ENCODE measurements at regions not wholly inside any gene's neighbourhood (a gene's known extent, or its start where the extent isn't known, plus 50 kb on each side); places are given as distances from the start of the nearest gene placed in this dataset.
A peak's percentile ranks its signal among the peaks of the same experiment; 100 is the strongest.

GRCh38 chr10:108465871-108466641 lies 1301.5 kb upstream of the SORCS1 start:
- H3K9me3 ChIP-seq (ENCODE audit: low read length), result no peaks in the 10 kb centered on the region
- no peak overlapping the region for H3K27ac ChIP-seq (ENCODE audit: low read depth, low read length)
- no peak overlapping the region for H3K9ac ChIP-seq (ENCODE audit: low read length)
- H3K4me1 ChIP-seq (ENCODE audit: insufficient read depth, low read length), result no peaks in the 10 kb centered on the region
- H3K4me3 ChIP-seq (ENCODE audit: low read depth in 1 of 2, low read length in 2 of 2), result peak overlapping the region; percentile 53 to 67
- H3K27me3 ChIP-seq (ENCODE audit: control insufficient read depth in 1 of 2, insufficient read depth in 2 of 2, low read length in 2 of 2), result no peaks in the 10 kb centered on the region
- H3K36me3 ChIP-seq (ENCODE audit: insufficient read depth, low read length), result no peaks in the 10 kb centered on the region

GRCh38 chr10:108462005-108462404 lies 1297.5 kb upstream of the SORCS1 start:
- Histone ChIP-seq H3K27me3 (ENCODE audit: control insufficient read depth in 1 of 2, insufficient read depth in 2 of 2, low read length in 2 of 2) (no peaks in the 10 kb centered on the region), H3K36me3 (ENCODE audit: insufficient read depth, low read length) (no peaks in the 10 kb centered on the region), H3K4me1 (ENCODE audit: insufficient read depth, low read length) (no peaks in the 10 kb centered on the region), H3K9me3 (ENCODE audit: low read length) (no peaks in the 10 kb centered on the region), H3K4me3 (ENCODE audit: low read depth in 1 of 2, low read length in 2 of 2) (no peak overlapping the region), H3K27ac (ENCODE audit: low read depth, low read length) (no peak overlapping the region), H3K9ac (ENCODE audit: low read length) (no peak overlapping the region)

GRCh38 chr10:108454793-108455192 lies 1290.3 kb upstream of the SORCS1 start:
- Histone ChIP-seq H3K36me3 (ENCODE audit: insufficient read depth, low read length) (no peaks in the 10 kb centered on the region), H3K4me3 (ENCODE audit: low read depth in 1 of 2, low read length in 2 of 2) (no peak overlapping the region), H3K9ac (ENCODE audit: low read length) (no peak overlapping the region), H3K4me1 (ENCODE audit: insufficient read depth, low read length) (no peaks in the 10 kb centered on the region), H3K27ac (ENCODE audit: low read depth, low read length) (no peak overlapping the region), H3K27me3 (ENCODE audit: control insufficient read depth in 1 of 2, insufficient read depth in 2 of 2, low read length in 2 of 2) (no peaks in the 10 kb centered on the region), H3K9me3 (ENCODE audit: low read length) (no peaks in the 10 kb centered on the region)

- Histone ChIP-seq H3K9me3 (ENCODE audit: low read length) (no peaks in the 10 kb centered on the region), H3K36me3 (ENCODE audit: insufficient read depth, low read length) (no peaks in the 10 kb centered on the region), H3K4me1 (ENCODE audit: insufficient read depth, low read length) (no peaks in the 10 kb centered on the region), H3K27ac (ENCODE audit: low read depth, low read length) (no peak overlapping the region), H3K27me3 (ENCODE audit: control insufficient read depth in 1 of 2, insufficient read depth in 2 of 2, low read length in 2 of 2) (no peaks in the 10 kb centered on the region), H3K9ac (ENCODE audit: low read length) (no peak overlapping the region), H3K4me3 (ENCODE audit: low read depth in 1 of 2, low read length in 2 of 2) (no peak overlapping the region)
Observed at GRCh38 chr10:108454224-108454623, 1289.7 kb upstream of the SORCS1 start.

GRCh38 chr10:108453166-108453565 lies 1288.7 kb upstream of the SORCS1 start:
- no peak overlapping the region for H3K9ac ChIP-seq (ENCODE audit: low read length)
- H3K27ac ChIP-seq (ENCODE audit: low read depth, low read length), result no peak overlapping the region
- no peaks in the 10 kb centered on the region for H3K9me3 ChIP-seq (ENCODE audit: low read length)
- no peaks in the 10 kb centered on the region for H3K36me3 ChIP-seq (ENCODE audit: insufficient read depth, low read length)
- H3K4me3 ChIP-seq (ENCODE audit: low read depth in 1 of 2, low read length in 2 of 2), result no peak overlapping the region
- H3K4me1 ChIP-seq (ENCODE audit: insufficient read depth, low read length), result no peaks in the 10 kb centered on the region
- no peaks in the 10 kb centered on the region for H3K27me3 ChIP-seq (ENCODE audit: control insufficient read depth in 1 of 2, insufficient read depth in 2 of 2, low read length in 2 of 2)

GRCh38 chr10:108452533-108452932 lies 1288.0 kb upstream of the SORCS1 start:
- H3K4me3 ChIP-seq (ENCODE audit: low read depth in 1 of 2, low read length in 2 of 2), result no peak overlapping the region
- H3K4me1 ChIP-seq (ENCODE audit: insufficient read depth, low read length), result no peaks in the 10 kb centered on the region
- no peaks in the 10 kb centered on the region for H3K27me3 ChIP-seq (ENCODE audit: control insufficient read depth in 1 of 2, insufficient read depth in 2 of 2, low read length in 2 of 2)
- no peaks in the 10 kb centered on the region for H3K36me3 ChIP-seq (ENCODE audit: insufficient read depth, low read length)
- no peak overlapping the region for H3K27ac ChIP-seq (ENCODE audit: low read depth, low read length)
- H3K9ac ChIP-seq (ENCODE audit: low read length), result no peak overlapping the region
- H3K9me3 ChIP-seq (ENCODE audit: low read length), result no peaks in the 10 kb centered on the region

GRCh38 chr10:108450280-108450679 lies 1285.8 kb upstream of the SORCS1 start:
- H3K36me3 ChIP-seq (ENCODE audit: insufficient read depth, low read length), result no peaks in the 10 kb centered on the region
- H3K27me3 ChIP-seq (ENCODE audit: control insufficient read depth in 1 of 2, insufficient read depth in 2 of 2, low read length in 2 of 2), result no peaks in the 10 kb centered on the region
- H3K4me3 ChIP-seq (ENCODE audit: low read depth in 1 of 2, low read length in 2 of 2), result no peak overlapping the region
- H3K4me1 ChIP-seq (ENCODE audit: insufficient read depth, low read length), result no peaks in the 10 kb centered on the region
- no peaks in the 10 kb centered on the region for H3K9me3 ChIP-seq (ENCODE audit: low read length)
- H3K27ac ChIP-seq (ENCODE audit: low read depth, low read length), result no peak overlapping the region
- no peak overlapping the region for H3K9ac ChIP-seq (ENCODE audit: low read length)

GRCh38 chr10:108445746-108446145 lies 1281.2 kb upstream of the SORCS1 start:
- H3K4me1 ChIP-seq (ENCODE audit: insufficient read depth, low read length), result no peaks in the 10 kb centered on the region
- H3K9ac ChIP-seq (ENCODE audit: low read length), result no peak overlapping the region
- H3K36me3 ChIP-seq (ENCODE audit: insufficient read depth, low read length), result no peaks in the 10 kb centered on the region
- no peak overlapping the region for H3K4me3 ChIP-seq (ENCODE audit: low read depth in 1 of 2, low read length in 2 of 2)
- H3K9me3 ChIP-seq (ENCODE audit: low read length), result no peaks in the 10 kb centered on the region
- H3K27me3 ChIP-seq (ENCODE audit: control insufficient read depth in 1 of 2, insufficient read depth in 2 of 2, low read length in 2 of 2), result no peaks in the 10 kb centered on the region
- H3K27ac ChIP-seq (ENCODE audit: low read depth, low read length), result no peak overlapping the region

GRCh38 chr10:108443636-108444035 lies 1279.1 kb upstream of the SORCS1 start:
- Histone ChIP-seq H3K4me1 (ENCODE audit: insufficient read depth, low read length) (no peaks in the 10 kb centered on the region), H3K9ac (ENCODE audit: low read length) (no peak overlapping the region), H3K9me3 (ENCODE audit: low read length) (no peaks in the 10 kb centered on the region), H3K27me3 (ENCODE audit: control insufficient read depth in 1 of 2, insufficient read depth in 2 of 2, low read length in 2 of 2) (no peaks in the 10 kb centered on the region), H3K27ac (ENCODE audit: low read depth, low read length) (no peak overlapping the region), H3K4me3 (ENCODE audit: low read depth in 1 of 2, low read length in 2 of 2) (no peak overlapping the region), H3K36me3 (ENCODE audit: insufficient read depth, low read length) (no peaks in the 10 kb centered on the region)

- H3K27ac ChIP-seq (ENCODE audit: low read depth, low read length), result no peak overlapping the region
- no peaks in the 10 kb centered on the region for H3K27me3 ChIP-seq (ENCODE audit: control insufficient read depth in 1 of 2, insufficient read depth in 2 of 2, low read length in 2 of 2)
- H3K4me3 ChIP-seq (ENCODE audit: low read depth in 1 of 2, low read length in 2 of 2), result no peak overlapping the region
- H3K36me3 ChIP-seq (ENCODE audit: insufficient read depth, low read length), result no peaks in the 10 kb centered on the region
- H3K9ac ChIP-seq (ENCODE audit: low read length), result no peak overlapping the region
- H3K4me1 ChIP-seq (ENCODE audit: insufficient read depth, low read length), result no peaks in the 10 kb centered on the region
- no peaks in the 10 kb centered on the region for H3K9me3 ChIP-seq (ENCODE audit: low read length)
Observed at GRCh38 chr10:108439397-108439796, 1274.9 kb upstream of the SORCS1 start.

- no peaks in the 10 kb centered on the region for H3K36me3 ChIP-seq (ENCODE audit: insufficient read depth, low read length)
- no peaks in the 10 kb centered on the region for H3K27me3 ChIP-seq (ENCODE audit: control insufficient read depth in 1 of 2, insufficient read depth in 2 of 2, low read length in 2 of 2)
- no peak overlapping the region for H3K9ac ChIP-seq (ENCODE audit: low read length)
- H3K9me3 ChIP-seq (ENCODE audit: low read length), result no peaks in the 10 kb centered on the region
- H3K27ac ChIP-seq (ENCODE audit: low read depth, low read length), result no peak overlapping the region
- H3K4me1 ChIP-seq (ENCODE audit: insufficient read depth, low read length), result no peaks in the 10 kb centered on the region
- H3K4me3 ChIP-seq (ENCODE audit: low read depth in 1 of 2, low read length in 2 of 2), result no peak overlapping the region
Observed at GRCh38 chr10:108436096-108436495, 1271.6 kb upstream of the SORCS1 start.

GRCh38 chr10:108434559-108435252 lies 1270.2 kb upstream of the SORCS1 start:
- Histone ChIP-seq H3K27ac (ENCODE audit: low read depth, low read length) (no peak overlapping the region), H3K9me3 (ENCODE audit: low read length) (no peaks in the 10 kb centered on the region), H3K4me1 (ENCODE audit: insufficient read depth, low read length) (no peaks in the 10 kb centered on the region), H3K4me3 (ENCODE audit: low read depth in 1 of 2, low read length in 2 of 2) (no peak overlapping the region), H3K9ac (ENCODE audit: low read length) (no peak overlapping the region), H3K36me3 (ENCODE audit: insufficient read depth, low read length) (no peaks in the 10 kb centered on the region), H3K27me3 (ENCODE audit: control insufficient read depth in 1 of 2, insufficient read depth in 2 of 2, low read length in 2 of 2) (no peaks in the 10 kb centered on the region)

Measured in muscle layer of colon (tissue), 2 donors.